SK-N-SH (cell line): ENCODE measurements at regions not wholly inside any gene's neighbourhood (a gene's known extent, or its start where the extent isn't known, plus 50 kb on each side); places are given as distances from the start of the nearest gene placed in this dataset.

Experiments
- CTCF ChIA-PET: fragments of 300-600, 350-600 bp; formaldehyde crosslinking; extraction: SDS; loops from one replicate; lab custom pipeline; 2021; lab: Yijun Ruan, JAX
- POLR2A ChIA-PET: fragments of 350-600 bp; sonication (Branson Sonifier 250); formaldehyde crosslinking; extraction: SDS; loops from one replicate; lab custom pipeline; 2020; ENCODE audit warnings: antibody characterized with exemption, inconsistent platforms; lab: Yijun Ruan, JAX
- DNase-seq: peaks from one replicate; pipeline ENCODE4 v3.0.0; 2012
- H2AFZ ChIP-seq: fragments of 200-600 bp; sonication (generic); 2 replicates; pipeline ENCODE4 v1.8.1; 2016; ENCODE audit warnings: antibody characterized with exemption, mild to moderate bottlenecking, low read depth
- H3F3A ChIP-seq: fragments of 200-600 bp; sonication (generic); replicated peaks from 2 replicates; pipeline ENCODE3; 2016; ENCODE audit warnings: antibody characterized with exemption, mild to moderate bottlenecking; ENCODE audit not compliant: insufficient read depth
- H3K27ac ChIP-seq, 2 experiments: fragments of 200-500 bp in 1 of 2; fragments of 200-600 bp in 1 of 2; sonication (Bioruptor generic) in 1 of 2; sonication (generic), shearing (Covaris generic) in 1 of 2; 2 replicates each; pipeline versions ENCODE4 v1.5.1 to v1.6.1; 2014 to 2016; ENCODE audit warnings: low read depth in 2 of 2, inconsistent platforms in 1 of 2, low read length in 1 of 2, mild to moderate bottlenecking in 1 of 2, mixed read lengths in 1 of 2
- H3K27me3 ChIP-seq: fragments of 200-600 bp; sonication (generic), shearing (Covaris generic); 2 replicates; pipeline ENCODE4 v1.6.1; 2016; ENCODE audit warnings: mixed run types; ENCODE audit not compliant: insufficient read depth
- H3K36me3 ChIP-seq, 2 experiments: fragments of 200-500 bp in 1 of 2; fragments of 200-600 bp in 1 of 2; sonication (Bioruptor generic) in 1 of 2; sonication (generic) in 1 of 2; replicated peaks in 1 of 2; 2 replicates each; pipeline versions ENCODE3 to v1.5.1; 2014 to 2016; ENCODE audit warnings: low read length in 1 of 2, mild to moderate bottlenecking in 1 of 2; ENCODE audit not compliant: insufficient read depth in 2 of 2, control insufficient read depth in 1 of 2
- H3K4me1 ChIP-seq, 2 experiments: fragments of 200-500 bp in 1 of 2; fragments of 200-600 bp in 1 of 2; sonication (Bioruptor generic) in 1 of 2; sonication (generic), shearing (Covaris generic) in 1 of 2; 2 replicates each; pipeline versions ENCODE4 v1.5.1 to v1.6.1; 2014 to 2016; ENCODE audit warnings: low read depth in 1 of 2, low read length in 1 of 2, mixed run types in 1 of 2; ENCODE audit not compliant: insufficient read depth in 2 of 2, control insufficient read depth in 1 of 2
- H3K4me2 ChIP-seq: fragments of 200-600 bp; sonication (generic), shearing (Covaris generic); 2 replicates; pipeline ENCODE4 v1.6.1; 2017; ENCODE audit warnings: mixed run types
- H3K4me3 ChIP-seq, 2 experiments: fragments of 200-500 bp in 1 of 2; fragments of 200-600 bp in 1 of 2; sonication (Bioruptor generic) in 1 of 2; sonication (generic), shearing (Covaris generic) in 1 of 2; 2 replicates each; pipeline versions ENCODE4 v1.5.1 to v1.8.1; 2014 to 2016; ENCODE audit warnings: low read depth in 2 of 2, inconsistent platforms in 1 of 2, low read length in 1 of 2, mild to moderate bottlenecking in 1 of 2, mixed read lengths in 1 of 2, moderate library complexity in 1 of 2
- H3K79me2 ChIP-seq: fragments of 200-600 bp; sonication (generic); 2 replicates; pipeline ENCODE4 v1.8.1; 2017; ENCODE audit warnings: mild to moderate bottlenecking; ENCODE audit not compliant: insufficient read depth
- H3K9ac ChIP-seq: fragments of 200-600 bp; sonication (generic); 2 replicates; pipeline ENCODE4 v1.6.1; 2017; ENCODE audit warnings: mixed run types
- H3K9me2 ChIP-seq: fragments of 200-600 bp; sonication (generic); 2 replicates; pipeline ENCODE4 v1.6.1; 2017; ENCODE audit warnings: mixed run types
- H3K9me3 ChIP-seq: fragments of 200-600 bp; sonication (generic); 2 replicates; pipeline ENCODE4 v1.6.1; 2017; ENCODE audit warnings: mixed run types, mild to moderate bottlenecking, moderate library complexity
- H4K20me1 ChIP-seq: fragments of 200-600 bp; sonication (generic); 2 replicates; pipeline ENCODE4 v1.6.1; 2017; ENCODE audit warnings: mild to moderate bottlenecking, mixed run types; ENCODE audit not compliant: insufficient read depth
- CHD2 ChIP-seq: fragments of 150-350 bp; IDR thresholded peaks from 2 replicates; pipeline ENCODE4 v1.6.1; 2018; ENCODE audit warnings: low read length; ENCODE audit not compliant: partially characterized antibody
- ELF1 ChIP-seq: IDR thresholded peaks from 2 replicates; pipeline ENCODE4 v1.4.0; 2012
- FOXJ3 ChIP-seq: sonication (generic); formaldehyde crosslinking; IDR thresholded peaks from 2 replicates; pipeline ENCODE4 v1.5.1; 2020; ENCODE audit warnings: mild to moderate bottlenecking, missing genetic modification reagents
- FOXM1 ChIP-seq: IDR thresholded peaks from 2 replicates; pipeline ENCODE4 v1.4.0; 2012; ENCODE audit warnings: low read depth, mild to moderate bottlenecking
- GABPA ChIP-seq: IDR thresholded peaks from 2 replicates; pipeline ENCODE4 v1.4.0; 2012; ENCODE audit warnings: low read depth, mild to moderate bottlenecking
- GATA2 ChIP-seq: sonication (generic); formaldehyde crosslinking; IDR thresholded peaks from 2 replicates; pipeline ENCODE4 v1.5.0; 2020; ENCODE audit warnings: mild to moderate bottlenecking, missing genetic modification reagents
- MEF2A ChIP-seq: IDR thresholded peaks from 2 replicates; pipeline ENCODE4 v1.4.0; 2012; ENCODE audit warnings: low read depth, borderline replicate concordance
- NFIC ChIP-seq: IDR thresholded peaks from 2 replicates; pipeline ENCODE4 v1.4.0; 2012; ENCODE audit warnings: borderline replicate concordance
- NRF1 ChIP-seq: IDR thresholded peaks from 2 replicates; pipeline ENCODE4 v1.6.1; 2012; ENCODE audit warnings: low read depth, mild to moderate bottlenecking, low read length
- POLR2AphosphoS5 ChIP-seq: IDR thresholded peaks from 2 replicates; pipeline ENCODE4 v1.6.1; 2012; ENCODE audit warnings: low read depth, low read length
- RXRA ChIP-seq: IDR thresholded peaks from 2 replicates; pipeline ENCODE4 v1.4.0; 2012; ENCODE audit warnings: low read depth, mild to moderate bottlenecking, borderline replicate concordance
- SIN3A ChIP-seq: IDR thresholded peaks from 2 replicates; pipeline ENCODE4 v1.6.1; 2012; ENCODE audit warnings: low read depth, mild to moderate bottlenecking, low read length, moderate library complexity, borderline replicate concordance
- TAF1 ChIP-seq: IDR thresholded peaks from 2 replicates; pipeline ENCODE4 v1.6.1; 2012; ENCODE audit warnings: low read depth, mild to moderate bottlenecking, low read length, moderate library complexity, borderline replicate concordance
- TEAD4 ChIP-seq: IDR thresholded peaks from 2 replicates; pipeline ENCODE4 v1.4.0; 2012; ENCODE audit warnings: mild to moderate bottlenecking, borderline replicate concordance; ENCODE audit not compliant: insufficient read depth
- YY1 ChIP-seq: IDR thresholded peaks from 2 replicates; pipeline ENCODE4 v1.4.0; 2012; ENCODE audit warnings: low read depth, mild to moderate bottlenecking
- whole genome bisulfite sequencing: methylation state at CpG from one replicate; pipeline ENCODE4 v1.1.6; 2017; ENCODE audit warnings: low lambda C conversion rate; 5-methylcytosine and 5-hydroxymethylcytosine counted together
- TF ChIP-seq, protein P1 (sequence below): fragments of 200-600 bp; sonication (generic); IDR thresholded peaks from 2 replicates; pipeline ENCODE4 v1.6.1; 2017; ENCODE audit warnings: antibody characterized with exemption, mild to moderate bottlenecking, moderate library complexity
- TF ChIP-seq, protein P2 (sequence below): IDR thresholded peaks from 2 replicates; pipeline ENCODE4 v1.6.1; 2012; ENCODE audit warnings: mild to moderate bottlenecking, low read depth, low read length, moderate library complexity
- TF ChIP-seq, protein P3 (sequence below): IDR thresholded peaks from 2 replicates; pipeline ENCODE4; 2012
- TF ChIP-seq, protein P4 (sequence below): fragments of 150-350 bp; IDR thresholded peaks from 2 replicates; pipeline ENCODE4 v1.6.1; 2017; ENCODE audit warnings: antibody characterized with exemption, low read length, low read depth, borderline replicate concordance
- TF ChIP-seq, protein P5 (sequence below): IDR thresholded peaks from 2 replicates; pipeline ENCODE4 v1.4.0; 2012; ENCODE audit warnings: low read depth, borderline replicate concordance
- TF ChIP-seq, protein P6 (sequence below): IDR thresholded peaks from 2 replicates; pipeline ENCODE4 v1.4.0; 2012; ENCODE audit warnings: low read depth

DNA sequence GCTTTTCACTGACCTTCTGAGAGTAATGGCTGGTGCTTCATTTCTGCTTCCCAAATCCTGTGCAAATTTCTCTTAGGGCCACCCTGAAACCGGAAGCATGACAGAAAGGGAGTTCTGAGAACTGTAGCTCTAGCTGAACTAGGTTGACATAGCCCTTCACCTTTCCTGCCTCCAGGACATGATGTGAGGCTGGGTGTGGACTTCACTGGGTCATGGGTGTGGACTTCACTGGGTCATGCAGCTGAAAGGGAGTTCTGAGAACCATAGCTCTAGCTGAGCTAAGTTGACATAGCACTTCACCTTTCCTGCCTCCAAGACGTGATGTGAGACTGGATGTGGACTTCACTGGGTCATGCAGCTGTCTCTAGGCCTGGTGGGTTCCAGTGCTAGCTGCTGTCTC, 54.3 kb upstream of the NLRP1 start (continued):
- TF ChIP-seq, protein P1, sequence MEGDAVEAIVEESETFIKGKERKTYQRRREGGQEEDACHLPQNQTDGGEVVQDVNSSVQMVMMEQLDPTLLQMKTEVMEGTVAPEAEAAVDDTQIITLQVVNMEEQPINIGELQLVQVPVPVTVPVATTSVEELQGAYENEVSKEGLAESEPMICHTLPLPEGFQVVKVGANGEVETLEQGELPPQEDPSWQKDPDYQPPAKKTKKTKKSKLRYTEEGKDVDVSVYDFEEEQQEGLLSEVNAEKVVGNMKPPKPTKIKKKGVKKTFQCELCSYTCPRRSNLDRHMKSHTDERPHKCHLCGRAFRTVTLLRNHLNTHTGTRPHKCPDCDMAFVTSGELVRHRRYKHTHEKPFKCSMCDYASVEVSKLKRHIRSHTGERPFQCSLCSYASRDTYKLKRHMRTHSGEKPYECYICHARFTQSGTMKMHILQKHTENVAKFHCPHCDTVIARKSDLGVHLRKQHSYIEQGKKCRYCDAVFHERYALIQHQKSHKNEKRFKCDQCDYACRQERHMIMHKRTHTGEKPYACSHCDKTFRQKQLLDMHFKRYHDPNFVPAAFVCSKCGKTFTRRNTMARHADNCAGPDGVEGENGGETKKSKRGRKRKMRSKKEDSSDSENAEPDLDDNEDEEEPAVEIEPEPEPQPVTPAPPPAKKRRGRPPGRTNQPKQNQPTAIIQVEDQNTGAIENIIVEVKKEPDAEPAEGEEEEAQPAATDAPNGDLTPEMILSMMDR, result no peak
- TF ChIP-seq GABPA, result no peak
- TF ChIP-seq CHD2, result no peak
- no peak for TF ChIP-seq TEAD4
- TF ChIP-seq RXRA, result no peak
- no peak for TF ChIP-seq FOXJ3 (CRISPR knock-in tag)
- no peak for TF ChIP-seq ELF1

DNA sequence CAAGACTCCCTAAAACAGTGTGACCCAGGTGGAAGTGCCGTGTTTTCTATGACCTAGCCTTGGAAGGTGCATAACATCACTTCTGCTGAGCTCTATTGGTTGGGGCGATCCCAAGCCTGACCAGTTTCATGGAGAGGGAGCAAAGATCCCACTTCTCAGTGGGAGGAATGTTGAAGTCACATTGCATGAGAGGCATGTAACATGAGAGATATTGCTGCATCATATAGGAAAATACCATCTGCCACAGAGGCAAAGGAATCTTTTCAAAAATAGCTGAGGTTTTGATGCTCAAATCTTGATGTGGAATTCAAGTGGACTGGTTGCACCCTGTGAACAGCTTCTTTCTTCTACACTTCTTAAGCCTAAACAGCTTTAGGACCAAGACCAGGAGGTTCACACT, 56.4 kb upstream of the NLRP1 start:
- no peaks in the 10 kb centered on the region for H4K20me1 ChIP-seq
- H3K4me3 ChIP-seq, result no peak overlapping the region
- no peak overlapping the region for H3K4me2 ChIP-seq
- no peak overlapping the region for H2AFZ ChIP-seq
- H3F3A ChIP-seq, result no peaks in the 10 kb centered on the region
- DNase-seq, result no peak
- CTCF ChIA-PET, result no interaction called here
- no peaks in the 10 kb centered on the region for H3K36me3 ChIP-seq
- no peaks in the 10 kb centered on the region for H3K79me2 ChIP-seq
- H3K9ac ChIP-seq, result no peak overlapping the region
- peaks cover 22% of the 10 kb centered on the region; the same call in 1 of the 2 replicates for H3K27me3 ChIP-seq
- WGBS, result 0% methylated on average over 2 of the region's 2 CpGs
- POLR2A ChIA-PET, result no interaction called here
- no peaks in the 10 kb centered on the region for H3K4me1 ChIP-seq
- no peak overlapping the region for H3K27ac ChIP-seq
- no peaks in the 10 kb centered on the region for H3K9me3 ChIP-seq
- H3K9me2 ChIP-seq, result no peaks in the 10 kb centered on the region
- TF ChIP-seq TAF1 (no peak), CHD2 (no peak), YY1 (no peak), FOXM1 (no peak), NRF1 (no peak), POLR2AphosphoS5 (no peak), NFIC (no peak), GATA2 (CRISPR knock-in tag) (no peak), SIN3A (no peak), MEF2A (no peak)
- TF ChIP-seq, protein P2, sequence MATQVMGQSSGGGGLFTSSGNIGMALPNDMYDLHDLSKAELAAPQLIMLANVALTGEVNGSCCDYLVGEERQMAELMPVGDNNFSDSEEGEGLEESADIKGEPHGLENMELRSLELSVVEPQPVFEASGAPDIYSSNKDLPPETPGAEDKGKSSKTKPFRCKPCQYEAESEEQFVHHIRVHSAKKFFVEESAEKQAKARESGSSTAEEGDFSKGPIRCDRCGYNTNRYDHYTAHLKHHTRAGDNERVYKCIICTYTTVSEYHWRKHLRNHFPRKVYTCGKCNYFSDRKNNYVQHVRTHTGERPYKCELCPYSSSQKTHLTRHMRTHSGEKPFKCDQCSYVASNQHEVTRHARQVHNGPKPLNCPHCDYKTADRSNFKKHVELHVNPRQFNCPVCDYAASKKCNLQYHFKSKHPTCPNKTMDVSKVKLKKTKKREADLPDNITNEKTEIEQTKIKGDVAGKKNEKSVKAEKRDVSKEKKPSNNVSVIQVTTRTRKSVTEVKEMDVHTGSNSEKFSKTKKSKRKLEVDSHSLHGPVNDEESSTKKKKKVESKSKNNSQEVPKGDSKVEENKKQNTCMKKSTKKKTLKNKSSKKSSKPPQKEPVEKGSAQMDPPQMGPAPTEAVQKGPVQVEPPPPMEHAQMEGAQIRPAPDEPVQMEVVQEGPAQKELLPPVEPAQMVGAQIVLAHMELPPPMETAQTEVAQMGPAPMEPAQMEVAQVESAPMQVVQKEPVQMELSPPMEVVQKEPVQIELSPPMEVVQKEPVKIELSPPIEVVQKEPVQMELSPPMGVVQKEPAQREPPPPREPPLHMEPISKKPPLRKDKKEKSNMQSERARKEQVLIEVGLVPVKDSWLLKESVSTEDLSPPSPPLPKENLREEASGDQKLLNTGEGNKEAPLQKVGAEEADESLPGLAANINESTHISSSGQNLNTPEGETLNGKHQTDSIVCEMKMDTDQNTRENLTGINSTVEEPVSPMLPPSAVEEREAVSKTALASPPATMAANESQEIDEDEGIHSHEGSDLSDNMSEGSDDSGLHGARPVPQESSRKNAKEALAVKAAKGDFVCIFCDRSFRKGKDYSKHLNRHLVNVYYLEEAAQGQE, result no peak
- TF ChIP-seq, protein P1, result no peak
- TF ChIP-seq, protein P3, sequence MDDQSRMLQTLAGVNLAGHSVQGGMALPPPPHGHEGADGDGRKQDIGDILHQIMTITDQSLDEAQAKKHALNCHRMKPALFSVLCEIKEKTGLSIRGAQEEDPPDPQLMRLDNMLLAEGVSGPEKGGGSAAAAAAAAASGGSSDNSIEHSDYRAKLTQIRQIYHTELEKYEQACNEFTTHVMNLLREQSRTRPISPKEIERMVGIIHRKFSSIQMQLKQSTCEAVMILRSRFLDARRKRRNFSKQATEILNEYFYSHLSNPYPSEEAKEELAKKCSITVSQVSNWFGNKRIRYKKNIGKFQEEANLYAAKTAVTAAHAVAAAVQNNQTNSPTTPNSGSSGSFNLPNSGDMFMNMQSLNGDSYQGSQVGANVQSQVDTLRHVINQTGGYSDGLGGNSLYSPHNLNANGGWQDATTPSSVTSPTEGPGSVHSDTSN, result no peak
- TF ChIP-seq, protein P4, sequence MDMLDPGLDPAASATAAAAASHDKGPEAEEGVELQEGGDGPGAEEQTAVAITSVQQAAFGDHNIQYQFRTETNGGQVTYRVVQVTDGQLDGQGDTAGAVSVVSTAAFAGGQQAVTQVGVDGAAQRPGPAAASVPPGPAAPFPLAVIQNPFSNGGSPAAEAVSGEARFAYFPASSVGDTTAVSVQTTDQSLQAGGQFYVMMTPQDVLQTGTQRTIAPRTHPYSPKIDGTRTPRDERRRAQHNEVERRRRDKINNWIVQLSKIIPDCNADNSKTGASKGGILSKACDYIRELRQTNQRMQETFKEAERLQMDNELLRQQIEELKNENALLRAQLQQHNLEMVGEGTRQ, result no peak
- TF ChIP-seq, protein P5, sequence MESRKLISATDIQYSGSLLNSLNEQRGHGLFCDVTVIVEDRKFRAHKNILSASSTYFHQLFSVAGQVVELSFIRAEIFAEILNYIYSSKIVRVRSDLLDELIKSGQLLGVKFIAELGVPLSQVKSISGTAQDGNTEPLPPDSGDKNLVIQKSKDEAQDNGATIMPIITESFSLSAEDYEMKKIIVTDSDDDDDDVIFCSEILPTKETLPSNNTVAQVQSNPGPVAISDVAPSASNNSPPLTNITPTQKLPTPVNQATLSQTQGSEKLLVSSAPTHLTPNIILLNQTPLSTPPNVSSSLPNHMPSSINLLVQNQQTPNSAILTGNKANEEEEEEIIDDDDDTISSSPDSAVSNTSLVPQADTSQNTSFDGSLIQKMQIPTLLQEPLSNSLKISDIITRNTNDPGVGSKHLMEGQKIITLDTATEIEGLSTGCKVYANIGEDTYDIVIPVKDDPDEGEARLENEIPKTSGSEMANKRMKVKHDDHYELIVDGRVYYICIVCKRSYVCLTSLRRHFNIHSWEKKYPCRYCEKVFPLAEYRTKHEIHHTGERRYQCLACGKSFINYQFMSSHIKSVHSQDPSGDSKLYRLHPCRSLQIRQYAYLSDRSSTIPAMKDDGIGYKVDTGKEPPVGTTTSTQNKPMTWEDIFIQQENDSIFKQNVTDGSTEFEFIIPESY, result no peak
- TF ChIP-seq, protein P6, sequence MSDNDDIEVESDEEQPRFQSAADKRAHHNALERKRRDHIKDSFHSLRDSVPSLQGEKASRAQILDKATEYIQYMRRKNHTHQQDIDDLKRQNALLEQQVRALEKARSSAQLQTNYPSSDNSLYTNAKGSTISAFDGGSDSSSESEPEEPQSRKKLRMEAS, result no peak
